Endothelial cell of umbilical vein (primary cell): ENCODE measurements at regions not wholly inside any gene's neighbourhood (a gene's known extent, or its start where the extent isn't known, plus 50 kb on each side); places are given as distances from the start of the nearest gene placed in this dataset.

Source experiments
- BruUV-seq: library from RNA; stranded (reverse); fragments of 400-500 nt; replicated peaks from 2 replicates; lab custom pipeline; 2021; lab: Mats Ljungman, UMichigan
- CTCF ChIA-PET: fragments of 300-600, 350-600 bp; sonication (Branson Sonifier 250); formaldehyde crosslinking; loops from one replicate; lab custom pipeline; 2021; ENCODE audit warnings: antibody characterized with exemption, inconsistent platforms; lab: Charles Lee
- POLR2A ChIA-PET: fragments of 300-600, 350-600 bp; sonication (Branson Sonifier 250); formaldehyde crosslinking; loops from one replicate; lab custom pipeline; 2021; ENCODE audit warnings: antibody characterized with exemption, inconsistent platforms; lab: Charles Lee
- DNase-seq: peaks from one replicate; pipeline ENCODE4 v3.0.0-alpha.2; 2011; ENCODE audit warnings: low read depth, low spot score
- FAIRE-seq: peaks from 2 replicates; lab custom pipeline; 2011; peaks lifted over from hg19 to GRCh38; lab: Jason Lieb, UNC
- H2AFZ ChIP-seq: 2 replicates; pipeline ENCODE4 v1.6.0; 2012; ENCODE audit warnings: low read depth, low read length, control low read depth, inconsistent platforms
- H3K27ac ChIP-seq: 2 replicates; pipeline ENCODE4 v1.5.1; 2011; ENCODE audit warnings: low read depth, mild to moderate bottlenecking, control low read depth, low read length, moderate library complexity; ENCODE audit not compliant: insufficient read depth
- H3K27me3 ChIP-seq, 2 experiments: 2 replicates each; pipeline versions ENCODE4 v1.6.0 to v1.6.1; 2011; ENCODE audit warnings: low read length in 2 of 2, mixed read lengths in 1 of 2; ENCODE audit not compliant: control insufficient read depth in 2 of 2, insufficient read depth in 2 of 2
- H3K36me3 ChIP-seq, 2 experiments: 2 replicates in 1 of 2; 3 replicates in 1 of 2; pipeline ENCODE4 v1.5.1; 2011; ENCODE audit warnings: low read length in 2 of 2, mild to moderate bottlenecking in 1 of 2, moderate library complexity in 1 of 2; ENCODE audit not compliant: control insufficient read depth in 2 of 2, insufficient read depth in 2 of 2; ENCODE audit errors: extremely low read depth in 1 of 2
- H3K4me1 ChIP-seq: 3 replicates; pipeline ENCODE4 v1.5.1; 2011; ENCODE audit warnings: mild to moderate bottlenecking, low read length; ENCODE audit not compliant: control insufficient read depth, insufficient read depth; ENCODE audit errors: extremely low read depth
- H3K4me2 ChIP-seq: 2 replicates; pipeline ENCODE4 v1.6.1; 2011; ENCODE audit warnings: low read length, control low read depth, mixed read lengths; ENCODE audit not compliant: insufficient read depth
- H3K4me3 ChIP-seq, 3 experiments: fragments of 200-600 bp in 1 of 3; sonication (generic), shearing (Covaris generic) in 1 of 3; replicated peaks in 1 of 3; 2 replicates each; pipeline ENCODE4 v1.5.1; 2011 to 2016; ENCODE audit warnings: control low read depth in 3 of 3, low read length in 3 of 3, mild to moderate bottlenecking in 2 of 3, inconsistent platforms in 1 of 3, low read depth in 1 of 3, moderate library complexity in 1 of 3; ENCODE audit not compliant: insufficient read depth in 1 of 3
- H3K79me2 ChIP-seq: 2 replicates; pipeline ENCODE4 v1.6.0; 2012; ENCODE audit warnings: low read length, inconsistent platforms; ENCODE audit not compliant: control insufficient read depth, insufficient read depth
- H3K9ac ChIP-seq: replicated peaks from 2 replicates; pipeline ENCODE3; 2011; ENCODE audit warnings: low read length, control low read depth; ENCODE audit not compliant: insufficient read depth; ENCODE audit errors: extremely low read depth
- H3K9me1 ChIP-seq: replicated peaks from 3 replicates; pipeline ENCODE4 v1.6.0; 2011; ENCODE audit warnings: mild to moderate bottlenecking, low read length; ENCODE audit not compliant: control insufficient read depth, insufficient read depth; ENCODE audit errors: extremely low read depth
- H3K9me3 ChIP-seq: replicated peaks from 2 replicates; pipeline ENCODE4 v1.5.1; 2012; ENCODE audit warnings: low read length, inconsistent platforms; ENCODE audit not compliant: control insufficient read depth, insufficient read depth
- H4K20me1 ChIP-seq: replicated peaks from 2 replicates; pipeline ENCODE3; 2011; ENCODE audit warnings: mild to moderate bottlenecking, low read length; ENCODE audit not compliant: control insufficient read depth, insufficient read depth; ENCODE audit errors: extremely low read depth
- CTCF ChIP-seq, 2 donors: IDR thresholded peaks; 1 replicate in 1 of 2; 2 replicates in 1 of 2; pipeline ENCODE4 v1.5.1; 2011; ENCODE audit warnings: low read length in 2 of 2, mild to moderate bottlenecking in 2 of 2, moderate library complexity in 2 of 2, control low read depth in 1 of 2, inconsistent platforms in 1 of 2, low read depth in 1 of 2; ENCODE audit not compliant: insufficient read depth in 1 of 2; ENCODE audit errors: extremely low read depth in 1 of 2
- EZH2 ChIP-seq: IDR thresholded peaks from 2 replicates; pipeline ENCODE4 v1.6.1; 2012; ENCODE audit warnings: borderline replicate concordance, low read depth, mild to moderate bottlenecking, moderate library complexity, low read length, inconsistent platforms; ENCODE audit not compliant: severe bottlenecking
- FOS ChIP-seq: IDR thresholded peaks from 2 replicates; pipeline ENCODE4 v1.6.1; 2011; ENCODE audit warnings: mild to moderate bottlenecking, low read length, moderate library complexity, borderline replicate concordance; ENCODE audit not compliant: insufficient read depth
- GATA2 ChIP-seq: IDR thresholded peaks from 2 replicates; pipeline ENCODE4 v1.7.0; 2011; ENCODE audit warnings: low read depth, mild to moderate bottlenecking, moderate library complexity, mixed read lengths, low read length; ENCODE audit not compliant: insufficient read length, insufficient read depth
- JUN ChIP-seq: IDR thresholded peaks from 2 replicates; pipeline ENCODE4 v1.6.1; 2011; ENCODE audit warnings: borderline replicate concordance, low read depth; ENCODE audit not compliant: insufficient read length, insufficient read depth
- MAX ChIP-seq: IDR thresholded peaks from 2 replicates; pipeline ENCODE4 v1.6.1; 2011; ENCODE audit not compliant: insufficient read depth, insufficient read length
- MYC ChIP-seq: IDR thresholded peaks from one replicate; pipeline ENCODE4 v1.6.1; 2011; ENCODE audit warnings: mild to moderate bottlenecking, low read depth, low read length
- POLR2A ChIP-seq: IDR thresholded peaks from 2 replicates; pipeline ENCODE4 v1.6.1; 2012; ENCODE audit warnings: low read depth, mild to moderate bottlenecking, control low read depth, low read length
- POLR2AphosphoS5 ChIP-seq: IDR thresholded peaks from 2 replicates; pipeline ENCODE4 v1.6.1; 2012; ENCODE audit warnings: low read depth, mild to moderate bottlenecking, control low read depth, low read length, moderate library complexity; ENCODE audit not compliant: insufficient read depth
- dilution Hi-C: fragments of 300-500 bp; cut with MboI; formaldehyde crosslinking; loops from one replicate; pipeline ENCODE4 v1.15.0; 2019; ENCODE audit warnings: low sequenced_read_pairs; ENCODE audit not compliant: extremely low pct_ligation_motif_present
- intact Hi-C: fragments of 100-400 bp; cut with micrococcal nuclease; formaldehyde crosslinking; loops from one replicate; pipeline ENCODE4 v1.10.0; 2022

GRCh38 chr9:117917873-117918272 lies 213.7 kb downstream of the TLR4 start:
- Histone ChIP-seq H2AFZ (no peak overlapping the region), H4K20me1 (no peaks in the 10 kb centered on the region), H3K9ac (no peak overlapping the region), H3K36me3 (no peaks in the 10 kb centered on the region), H3K4me1 (no peaks in the 10 kb centered on the region), H3K4me3 (no peak overlapping the region), H3K27ac (no peak overlapping the region), H3K9me3 (no peaks in the 10 kb centered on the region), H3K9me1 (no peaks in the 10 kb centered on the region), H3K27me3 (no peaks in the 10 kb centered on the region), H3K79me2 (no peaks in the 10 kb centered on the region), H3K4me2 (no peak overlapping the region)
- no peak for TF ChIP-seq GATA2
- TF ChIP-seq CTCF (IDR thresholded peaks at IDR 0.05; ENCODE audit: extremely low read depth in 1 of 2, insufficient read depth in 1 of 2, low read depth in 1 of 2, low read length in 2 of 2) = no peak
- no peak for TF ChIP-seq EZH2
- TF ChIP-seq MAX = no peak
- no peak for TF ChIP-seq POLR2A
- no peak for TF ChIP-seq JUN
- no peak for TF ChIP-seq MYC
- TF ChIP-seq POLR2AphosphoS5 = no peak
- no peak for TF ChIP-seq FOS
- DNase-seq (no peak), FAIRE-seq (no peak)
- POLR2A ChIA-PET = no interaction called here
- dilution Hi-C loops = no loop called here
- intact Hi-C loops = no loop called here
- CTCF ChIA-PET = no interaction called here
- no TSS peak for BruUV-seq
